Endodermal cell (in vitro differentiated cells): ENCODE measurements at regions not wholly inside any gene's neighbourhood (a gene's known extent, or its start where the extent isn't known, plus 50 kb on each side); places are given as distances from the start of the nearest gene placed in this dataset.

Experiments
- DNase-seq: peaks from one replicate; pipeline ENCODE4 v3.0.0-alpha.2; 2017
- H3K27ac ChIP-seq: 2 replicates; pipeline ENCODE4 v1.5.1; 2013; ENCODE audit warnings: mild to moderate bottlenecking, low read depth, low read length, moderate library complexity
- H3K27me3 ChIP-seq: 2 replicates; pipeline ENCODE4 v1.6.1; 2013; ENCODE audit warnings: mild to moderate bottlenecking, low read length, moderate library complexity; ENCODE audit not compliant: insufficient read depth, control insufficient read depth, poor library complexity, severe bottlenecking
- H3K36me3 ChIP-seq: 2 replicates; pipeline ENCODE4 v1.7.0; 2013; ENCODE audit warnings: mild to moderate bottlenecking, low read length, moderate library complexity; ENCODE audit not compliant: control insufficient read depth, insufficient read depth
- H3K4me1 ChIP-seq: one replicate; pipeline ENCODE4 v1.7.0; 2013; ENCODE audit warnings: low read length; ENCODE audit not compliant: control insufficient read depth, insufficient read depth
- H3K4me3 ChIP-seq: 2 replicates; pipeline ENCODE4 v1.5.1; 2013; ENCODE audit warnings: mild to moderate bottlenecking, low read length, moderate library complexity
- H3K9ac ChIP-seq: 2 replicates; pipeline ENCODE4 v1.6.1; 2013; ENCODE audit warnings: mild to moderate bottlenecking, low read length, moderate library complexity; ENCODE audit not compliant: poor library complexity, severe bottlenecking; ENCODE audit errors: extremely low read depth
- H3K9me3 ChIP-seq: 2 replicates; pipeline ENCODE4 v1.6.1; 2013; ENCODE audit warnings: mild to moderate bottlenecking, low read length, moderate library complexity; ENCODE audit not compliant: control insufficient read depth
- H3K27ac Mint-ChIP-seq: 2 replicates; pipeline ENCODE4 v1.8.0; 2020; ENCODE audit warnings: mixed read lengths
- H3K27me3 Mint-ChIP-seq: 2 replicates; pipeline ENCODE4 v1.8.0; 2021; ENCODE audit warnings: mild to moderate bottlenecking, mixed read lengths; ENCODE audit not compliant: insufficient read depth
- H3K36me3 Mint-ChIP-seq: 2 replicates; pipeline ENCODE4 v1.8.0; 2020; ENCODE audit warnings: low read depth, mixed read lengths
- H3K4me1 Mint-ChIP-seq: 2 replicates; pipeline ENCODE4 v1.8.0; 2020; ENCODE audit warnings: mixed read lengths
- H3K4me3 Mint-ChIP-seq: 2 replicates; pipeline ENCODE4 v1.8.0; 2020; ENCODE audit warnings: mild to moderate bottlenecking, moderate library complexity, mixed read lengths
- H3K9me3 Mint-ChIP-seq: 2 replicates; pipeline ENCODE4 v1.8.0; 2020; ENCODE audit warnings: mild to moderate bottlenecking, mixed read lengths
- CTCF ChIP-seq: fragments of 200-600 bp; sonication (generic); conservative IDR thresholded peaks from 2 replicates; pipeline ENCODE4 v1.5.0; 2021; ENCODE audit warnings: antibody characterized with exemption, mild to moderate bottlenecking
- WGBS, 2 experiments: methylation state at CpG; one replicate each; pipeline versions ENCODE4 v1.1.5 to v1.1.7; 2013; ENCODE audit warnings: missing lambda C conversion rate in 2 of 2, mixed read lengths in 1 of 2; ENCODE audit not compliant: insufficient coverage in 1 of 2, insufficient read length in 1 of 2; 5-methylcytosine and 5-hydroxymethylcytosine counted together

- Mint-ChIP-seq H3K27ac (no peak overlapping the region), H3K4me1 (no peaks in the 10 kb centered on the region)
These were observed 405.7 kb downstream of the PIK3C3 start for GRCh38 chr18:42360716-42361115.

GRCh38 chr18:42363446-42364441 lies 408.7 kb downstream of the PIK3C3 start:
- 43 to 91% methylated on average over 1 to 2 of the region's 2 CpGs for WGBS, 2 experiments
- no peaks in the 10 kb centered on the region for H3K4me1 Mint-ChIP-seq

More at GRCh38 chr18:42360716-42361115, 405.7 kb downstream of the PIK3C3 start:
- DNase-seq = no peak
- no peaks in the 10 kb centered on the region for H3K36me3 ChIP-seq
- no peaks in the 10 kb centered on the region for H3K9me3 ChIP-seq
- H3K27me3 ChIP-seq = no peaks in the 10 kb centered on the region
- no peaks in the 10 kb centered on the region for H3K36me3 Mint-ChIP-seq
- no peaks in the 10 kb centered on the region for H3K4me1 ChIP-seq
- H3K9ac ChIP-seq = no peak overlapping the region
- H3K4me3 Mint-ChIP-seq = no peak overlapping the region
- TF ChIP-seq CTCF = no peak
- H3K4me3 ChIP-seq = no peak overlapping the region
- H3K27me3 Mint-ChIP-seq = no peaks in the 10 kb centered on the region
- no peaks in the 10 kb centered on the region for H3K9me3 Mint-ChIP-seq
- no peak overlapping the region for H3K27ac ChIP-seq

GRCh38 chr18:42364766-42365165 lies 409.7 kb downstream of the PIK3C3 start:
- Histone ChIP-seq H3K4me3 (no peak overlapping the region), H3K4me1 (no peaks in the 10 kb centered on the region), H3K9ac (no peak overlapping the region), H3K9me3 (peaks cover 4% of the 10 kb centered on the region), H3K27ac (no peak overlapping the region), H3K36me3 (no peaks in the 10 kb centered on the region), H3K27me3 (no peaks in the 10 kb centered on the region)
- no peak overlapping the region for H3K4me3 Mint-ChIP-seq
- no peak overlapping the region for H3K27ac Mint-ChIP-seq
- DNase-seq = no peak
- no peaks in the 10 kb centered on the region for H3K9me3 Mint-ChIP-seq
- no peak for TF ChIP-seq CTCF
- H3K27me3 Mint-ChIP-seq = no peaks in the 10 kb centered on the region
- peaks cover 4% of the 10 kb centered on the region for H3K4me1 Mint-ChIP-seq
- no peaks in the 10 kb centered on the region for H3K36me3 Mint-ChIP-seq
- WGBS, 2 experiments = 71 to 80% methylated on average over 1 of the region's 1 CpG

More at GRCh38 chr18:42363446-42364441, 408.7 kb downstream of the PIK3C3 start:
- H3K9ac ChIP-seq = no peak overlapping the region
- DNase-seq = no peak
- no peaks in the 10 kb centered on the region for H3K36me3 ChIP-seq
- no peaks in the 10 kb centered on the region for H3K27me3 ChIP-seq
- Mint-ChIP-seq H3K9me3 (no peaks in the 10 kb centered on the region), H3K27ac (no peak overlapping the region), H3K4me3 (no peak overlapping the region), H3K36me3 (no peaks in the 10 kb centered on the region), H3K27me3 (no peaks in the 10 kb centered on the region)
- H3K4me1 ChIP-seq = no peaks in the 10 kb centered on the region
- H3K27ac ChIP-seq = no peak overlapping the region
- peaks cover 4% of the 10 kb centered on the region for H3K9me3 ChIP-seq
- no peak overlapping the region for H3K4me3 ChIP-seq
- TF ChIP-seq CTCF = no peak
